ENCODE measurements at regions not wholly inside any gene's neighbourhood (a gene's known extent, or its start where the extent isn't known, plus 50 kb on each side); places are given as distances from the start of the nearest gene placed in this dataset.

GRCh38 chr3:70899816-70900215, 587.4 kb upstream of the MDFIC2 start:
- CTCF ChIA-PET (ENCODE audit: low intra/inter-chr PET ratio) = no interaction called here
- no peak for DNase-seq (ENCODE audit: extremely low read depth in 1 of 4, low spot score in 3 of 4)
- Histone ChIP-seq H3K27ac (ENCODE audit: extremely low read depth, low read depth, low read length) (no peak overlapping the region), H3K36me3 (ENCODE audit: control insufficient read depth, insufficient read depth, low read length) (no peaks in the 10 kb centered on the region), H3K27me3 (ENCODE audit: control insufficient read depth in 2 of 2, insufficient read depth in 2 of 2, low read length in 2 of 2) (no peaks in the 10 kb centered on the region; a peak in 1 of 5 replicates), H3K9ac (ENCODE audit: insufficient read depth in 1 of 2, low read depth in 2 of 2, low read length in 2 of 2) (no peak overlapping the region), H3K79me2 (ENCODE audit: control insufficient read depth, insufficient read depth, low read length) (no peaks in the 10 kb centered on the region), H3K9me1 (ENCODE audit: control insufficient read depth, insufficient read depth, low read length) (no peaks in the 10 kb centered on the region), H2AFZ (ENCODE audit: low read depth, low read length) (no peak overlapping the region), H4K20me1 (replicated peaks; ENCODE audit: control insufficient read depth, insufficient read depth, low read length) (no peaks in the 10 kb centered on the region), H3K4me3 (no peak overlapping the region), H3K4me1 (replicated peaks in 1 of 2; ENCODE audit: control insufficient read depth in 2 of 2, insufficient read depth in 2 of 2, low read length in 2 of 2) (no peaks in the 10 kb centered on the region), H3K9me3 (replicated peaks; ENCODE audit: control insufficient read depth, insufficient read depth, low read depth, low read length) (no peaks in the 10 kb centered on the region), H3K4me2 (ENCODE audit: insufficient read depth, low read length) (no peak overlapping the region)
- in situ Hi-C loops (cut with MboI) (no loop called here), intact Hi-C loops (cut with micrococcal nuclease) (no loop called here)
- no TSS peak for BruUV-seq (replicated peaks)
- 18% methylated on average over 4 of the region's 4 CpGs for WGBS (ENCODE audit: insufficient coverage, low coverage, missing lambda C conversion rate)
- no peak for FAIRE-seq
- ATAC-seq = no peak
- TF ChIP-seq SAFB (IDR thresholded peaks at IDR 0.05; ENCODE audit: borderline replicate concordance, low read depth, low read length) (no peak), TCF7 (IDR thresholded peaks at IDR 0.05; ENCODE audit: borderline replicate concordance) (no peak), RBM25 (IDR thresholded peaks at IDR 0.05; ENCODE audit: low read depth, low read length, severe bottlenecking) (no peak), NR2F6 (CRISPR knock-in tag; IDR thresholded peaks at IDR 0.05) (no peak), KLF13 (tag; IDR thresholded peaks at IDR 0.05; ENCODE audit: borderline replicate concordance, low read depth) (no peak), MITF (IDR thresholded peaks at IDR 0.05) (no peak), POLR3A (IDR thresholded peaks at IDR 0.05; ENCODE audit: borderline replicate concordance, extremely low read depth, insufficient read depth, insufficient read length) (no peak), SPI1 (IDR thresholded peaks at IDR 0.05; ENCODE audit: borderline replicate concordance, low read depth, low read length) (no peak), HDAC6 (IDR thresholded peaks at IDR 0.05; ENCODE audit: low read depth, low read length) (no peak), PPARD (CRISPR knock-in tag; IDR thresholded peaks at IDR 0.05) (no peak), ATF4 (CRISPR knock-in tag; IDR thresholded peaks at IDR 0.05) (no peak), POLR2G (IDR thresholded peaks at IDR 0.05; ENCODE audit: low read depth, low read length) (no peak), ZNF224 (CRISPR knock-in tag; IDR thresholded peaks at IDR 0.05) (no peak)
- TF ChIP-seq, protein P1, sequence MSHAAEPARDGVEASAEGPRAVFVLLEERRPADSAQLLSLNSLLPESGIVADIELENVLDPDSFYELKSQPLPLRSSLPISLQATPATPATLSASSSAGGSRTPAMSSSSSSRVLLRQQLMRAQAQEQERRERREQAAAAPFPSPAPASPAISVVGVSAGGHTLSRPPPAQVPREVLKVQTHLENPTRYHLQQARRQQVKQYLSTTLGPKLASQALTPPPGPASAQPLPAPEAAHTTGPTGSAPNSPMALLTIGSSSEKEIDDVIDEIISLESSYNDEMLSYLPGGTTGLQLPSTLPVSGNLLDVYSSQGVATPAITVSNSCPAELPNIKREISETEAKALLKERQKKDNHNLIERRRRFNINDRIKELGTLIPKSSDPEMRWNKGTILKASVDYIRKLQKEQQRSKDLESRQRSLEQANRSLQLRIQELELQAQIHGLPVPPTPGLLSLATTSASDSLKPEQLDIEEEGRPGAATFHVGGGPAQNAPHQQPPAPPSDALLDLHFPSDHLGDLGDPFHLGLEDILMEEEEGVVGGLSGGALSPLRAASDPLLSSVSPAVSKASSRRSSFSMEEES (CRISPR knock-in tag; IDR thresholded peaks at IDR 0.05) = no peak
- TF ChIP-seq, protein P2, sequence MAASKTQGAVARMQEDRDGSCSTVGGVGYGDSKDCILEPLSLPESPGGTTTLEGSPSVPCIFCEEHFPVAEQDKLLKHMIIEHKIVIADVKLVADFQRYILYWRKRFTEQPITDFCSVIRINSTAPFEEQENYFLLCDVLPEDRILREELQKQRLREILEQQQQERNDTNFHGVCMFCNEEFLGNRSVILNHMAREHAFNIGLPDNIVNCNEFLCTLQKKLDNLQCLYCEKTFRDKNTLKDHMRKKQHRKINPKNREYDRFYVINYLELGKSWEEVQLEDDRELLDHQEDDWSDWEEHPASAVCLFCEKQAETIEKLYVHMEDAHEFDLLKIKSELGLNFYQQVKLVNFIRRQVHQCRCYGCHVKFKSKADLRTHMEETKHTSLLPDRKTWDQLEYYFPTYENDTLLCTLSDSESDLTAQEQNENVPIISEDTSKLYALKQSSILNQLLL (CRISPR knock-in tag; IDR thresholded peaks at IDR 0.05; ENCODE audit: borderline replicate concordance) = no peak
- TF ChIP-seq, protein P3, sequence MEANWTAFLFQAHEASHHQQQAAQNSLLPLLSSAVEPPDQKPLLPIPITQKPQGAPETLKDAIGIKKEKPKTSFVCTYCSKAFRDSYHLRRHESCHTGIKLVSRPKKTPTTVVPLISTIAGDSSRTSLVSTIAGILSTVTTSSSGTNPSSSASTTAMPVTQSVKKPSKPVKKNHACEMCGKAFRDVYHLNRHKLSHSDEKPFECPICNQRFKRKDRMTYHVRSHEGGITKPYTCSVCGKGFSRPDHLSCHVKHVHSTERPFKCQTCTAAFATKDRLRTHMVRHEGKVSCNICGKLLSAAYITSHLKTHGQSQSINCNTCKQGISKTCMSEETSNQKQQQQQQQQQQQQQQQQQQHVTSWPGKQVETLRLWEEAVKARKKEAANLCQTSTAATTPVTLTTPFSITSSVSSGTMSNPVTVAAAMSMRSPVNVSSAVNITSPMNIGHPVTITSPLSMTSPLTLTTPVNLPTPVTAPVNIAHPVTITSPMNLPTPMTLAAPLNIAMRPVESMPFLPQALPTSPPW (CRISPR knock-in tag; IDR thresholded peaks at IDR 0.05) = no peak
- POLR2A ChIA-PET = no interaction called here
